Kidney epithelial cell (primary cell): ENCODE measurements at regions not wholly inside any gene's neighbourhood (a gene's known extent, or its start where the extent isn't known, plus 50 kb on each side); places are given as distances from the start of the nearest gene placed in this dataset.

Experiments used
- DNase-seq: peaks from one replicate; pipeline ENCODE4 v3.0.0-alpha.2; 2010; ENCODE audit warnings: low read depth
- H3K27me3 ChIP-seq: 2 replicates; pipeline ENCODE4 v1.6.0; 2011; ENCODE audit warnings: low read length; ENCODE audit not compliant: control insufficient read depth, insufficient read depth
- H3K36me3 ChIP-seq: 2 replicates; pipeline ENCODE4 v1.5.1; 2011; ENCODE audit warnings: low read length; ENCODE audit not compliant: control insufficient read depth, insufficient read depth
- H3K4me3 ChIP-seq: 2 replicates; pipeline ENCODE4 v1.5.1; 2011; ENCODE audit warnings: low read depth, mild to moderate bottlenecking, control low read depth, low read length
- CTCF ChIP-seq: IDR thresholded peaks from 2 replicates; pipeline ENCODE4 v1.5.1; 2011; ENCODE audit warnings: mild to moderate bottlenecking, moderate library complexity, low read length, control low read depth, inconsistent platforms; ENCODE audit not compliant: insufficient read depth, poor library complexity, severe bottlenecking

- Histone ChIP-seq H3K36me3 (no peaks in the 10 kb centered on the region), H3K27me3 (peaks cover 3% of the 10 kb centered on the region), H3K4me3 (no peak overlapping the region)
- DNase-seq = no peak
- TF ChIP-seq CTCF = no peak
Measured at GRCh38 chr5:110894805-110895204, 156.0 kb downstream of the SLC25A46 start.

- Histone ChIP-seq H3K27me3 (peaks cover 3% of the 10 kb centered on the region), H3K36me3 (no peaks in the 10 kb centered on the region), H3K4me3 (no peak overlapping the region)
- DNase-seq = no peak
- no peak for TF ChIP-seq CTCF
Measured at GRCh38 chr5:110896901-110897300, 158.1 kb downstream of the SLC25A46 start.

- Histone ChIP-seq H3K36me3 (no peaks in the 10 kb centered on the region), H3K4me3 (no peak overlapping the region), H3K27me3 (no peaks in the 10 kb centered on the region)
- no peak for DNase-seq
- no peak for TF ChIP-seq CTCF
Measured at GRCh38 chr5:110899566-110900412, 161.0 kb downstream of the SLC25A46 start.

- Histone ChIP-seq H3K36me3 (no peaks in the 10 kb centered on the region), H3K4me3 (no peak overlapping the region), H3K27me3 (no peaks in the 10 kb centered on the region)
- no peak for TF ChIP-seq CTCF
- DNase-seq = peak; percentile 47
Measured at GRCh38 chr5:110900829-110901228, 162.0 kb downstream of the SLC25A46 start.

- no peaks in the 10 kb centered on the region for H3K27me3 ChIP-seq
- peak; percentile 14 for DNase-seq
- H3K4me3 ChIP-seq = no peak overlapping the region
- TF ChIP-seq CTCF = no peak
- no peaks in the 10 kb centered on the region for H3K36me3 ChIP-seq
Measured at GRCh38 chr5:110903966-110904365, 165.2 kb downstream of the SLC25A46 start.

GRCh38 chr5:110908848-110909247, 162.7 kb upstream of the TSLP start:
- H3K4me3 ChIP-seq = no peak overlapping the region
- no peaks in the 10 kb centered on the region for H3K36me3 ChIP-seq
- DNase-seq = no peak
- H3K27me3 ChIP-seq = no peaks in the 10 kb centered on the region
- no peak for TF ChIP-seq CTCF
